Erythroblast (primary cell): ENCODE measurements at regions not wholly inside any gene's neighbourhood (a gene's known extent, or its start where the extent isn't known, plus 50 kb on each side); places are given as distances from the start of the nearest gene placed in this dataset.

Source experiments
- GATA1 ChIP-seq: IDR thresholded peaks from 2 replicates; pipeline ENCODE4 v1.6.1; 2011; ENCODE audit warnings: low read depth, mild to moderate bottlenecking, control low read depth, low read length, moderate library complexity
- POLR2A ChIP-seq: IDR thresholded peaks from 2 replicates; pipeline ENCODE4 v1.6.1; 2011; ENCODE audit warnings: mild to moderate bottlenecking, low read length

GRCh38 chr17:71922439-71922838 is 198.4 kb upstream of the SOX9 start:
- TF ChIP-seq POLR2A (no peak), GATA1 (no peak)
